Spinal cord (tissue), 9 donors: ENCODE measurements at regions not wholly inside any gene's neighbourhood (a gene's known extent, or its start where the extent isn't known, plus 50 kb on each side); places are given as distances from the start of the nearest gene placed in this dataset.
A peak's percentile ranks its signal among the peaks of the same experiment; 100 is the strongest.

Experiments used
- DNase-seq, 6 donors: peaks; one replicate each; pipeline versions ENCODE4 v3.0.0 to v3.0.0-alpha.2; 2013 to 2015; ENCODE audit warnings: low spot score in 6 of 6, low read depth in 4 of 6
- H3K27ac ChIP-seq: one replicate; pipeline ENCODE4 v1.5.1; 2013; ENCODE audit warnings: low read depth, low read length, control low read depth
- H3K27me3 ChIP-seq: one replicate; pipeline ENCODE4 v1.6.1; 2013; ENCODE audit warnings: low read length; ENCODE audit not compliant: control insufficient read depth, insufficient read depth
- H3K36me3 ChIP-seq: one replicate; pipeline ENCODE4 v1.6.1; 2013; ENCODE audit warnings: low read length; ENCODE audit not compliant: control insufficient read depth, insufficient read depth
- H3K4me1 ChIP-seq: one replicate; pipeline ENCODE4 v1.6.1; 2013; ENCODE audit warnings: low read length; ENCODE audit not compliant: control insufficient read depth, insufficient read depth
- H3K4me3 ChIP-seq: one replicate; pipeline ENCODE4 v1.5.1; 2013; ENCODE audit warnings: low read depth, low read length, control low read depth
- H3K9me3 ChIP-seq: one replicate; pipeline ENCODE4 v1.6.1; 2013; ENCODE audit warnings: low read length; ENCODE audit not compliant: control insufficient read depth, insufficient read depth
- WGBS: methylation state at CpG from one replicate; pipeline ENCODE4 v1.1.5; 2013; ENCODE audit warnings: missing lambda C conversion rate; ENCODE audit not compliant: insufficient coverage; 5-methylcytosine and 5-hydroxymethylcytosine counted together
- donor health status: healthy.

GRCh38 chrX:27924718-27925117 is 56.5 kb downstream of the DCAF8L1 start:
- H3K4me3 ChIP-seq = no peak overlapping the region
- DNase-seq = no peak
- H3K27ac ChIP-seq = no peak overlapping the region
- no peaks in the 10 kb centered on the region for H3K4me1 ChIP-seq
- H3K36me3 ChIP-seq = no peaks in the 10 kb centered on the region
- H3K27me3 ChIP-seq = no peaks in the 10 kb centered on the region
- H3K9me3 ChIP-seq = no peaks in the 10 kb centered on the region

DNA sequence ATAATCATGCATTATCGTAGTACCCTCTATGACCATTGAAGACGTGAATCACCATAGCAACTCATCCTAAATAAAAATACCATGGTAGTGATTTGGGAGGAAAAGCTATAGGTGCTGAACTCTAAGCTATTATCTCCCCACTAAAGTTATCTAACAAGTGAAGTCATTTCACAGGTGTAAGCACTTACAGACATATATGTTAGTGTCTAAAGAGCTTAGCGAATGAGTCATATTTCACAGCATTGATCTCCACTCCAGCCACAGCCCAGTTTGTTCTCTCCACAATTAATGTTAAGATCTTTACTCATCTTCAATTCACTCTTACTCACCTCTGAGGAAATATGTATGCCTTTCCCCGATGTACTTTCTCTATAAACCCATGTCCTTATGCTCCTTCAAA is 57.0 kb downstream of the DCAF8L1 start:
- H3K27ac ChIP-seq = no peak overlapping the region
- no peak overlapping the region for H3K4me3 ChIP-seq
- no peaks in the 10 kb centered on the region for H3K36me3 ChIP-seq
- no peaks in the 10 kb centered on the region for H3K27me3 ChIP-seq
- no peaks in the 10 kb centered on the region for H3K4me1 ChIP-seq
- no peak for DNase-seq
- no CpG with 5 or more reads among the region's 4 CpGs for WGBS
- no peaks in the 10 kb centered on the region for H3K9me3 ChIP-seq

GRCh38 chrX:27918799-27919198 is 62.5 kb downstream of the DCAF8L1 start:
- DNase-seq = peak in 2 of 6 donors; percentile 1 to 16
- no CpG with 5 or more reads among the region's 3 CpGs for WGBS
- Histone ChIP-seq H3K27me3 (no peaks in the 10 kb centered on the region), H3K36me3 (no peaks in the 10 kb centered on the region), H3K4me1 (no peaks in the 10 kb centered on the region), H3K9me3 (no peaks in the 10 kb centered on the region), H3K4me3 (no peak overlapping the region), H3K27ac (no peak overlapping the region)

DNA sequence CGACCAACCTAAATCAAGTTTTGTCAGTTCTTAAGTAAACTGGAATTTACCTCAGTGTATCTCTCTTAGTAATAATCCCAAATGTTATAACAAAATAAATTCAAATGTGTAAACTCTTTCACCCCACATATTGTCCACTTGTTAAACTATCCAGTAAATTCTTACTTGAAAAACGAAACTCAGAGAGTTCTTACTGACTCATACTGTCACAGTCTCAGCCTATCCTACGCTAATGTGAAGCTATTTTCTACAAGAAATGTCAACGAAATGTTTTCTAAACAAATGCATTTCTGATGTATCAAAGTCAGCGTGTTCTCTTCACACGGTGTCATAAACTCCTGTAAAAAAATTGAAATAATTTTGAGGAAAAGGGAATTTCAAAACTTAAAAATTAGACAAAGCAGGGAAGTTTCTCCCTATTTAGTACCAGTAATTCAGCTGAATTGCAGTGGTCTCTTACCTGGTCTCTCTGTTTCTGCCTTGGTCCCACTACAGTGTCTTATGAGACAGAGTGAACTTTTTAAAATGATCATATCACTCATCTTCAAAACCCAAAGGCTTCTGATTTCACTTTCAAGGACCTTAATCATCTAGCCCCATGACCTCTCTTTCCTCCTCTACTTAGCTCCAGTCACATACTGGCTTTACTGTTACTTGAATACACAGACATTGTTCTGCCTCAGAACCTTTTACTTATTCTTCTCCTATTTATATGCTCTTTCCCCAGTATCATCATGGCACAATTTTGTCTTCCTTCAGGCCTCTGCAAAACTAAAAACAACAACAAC is 63.3 kb downstream of the DCAF8L1 start:
- H3K27me3 ChIP-seq = no peaks in the 10 kb centered on the region
- WGBS = 65% methylated on average over 2 of the region's 6 CpGs
- H3K9me3 ChIP-seq = no peaks in the 10 kb centered on the region
- no peaks in the 10 kb centered on the region for H3K36me3 ChIP-seq
- no peak overlapping the region for H3K27ac ChIP-seq
- no peak overlapping the region for H3K4me3 ChIP-seq
- H3K4me1 ChIP-seq = no peaks in the 10 kb centered on the region
- no peak for DNase-seq

DNA sequence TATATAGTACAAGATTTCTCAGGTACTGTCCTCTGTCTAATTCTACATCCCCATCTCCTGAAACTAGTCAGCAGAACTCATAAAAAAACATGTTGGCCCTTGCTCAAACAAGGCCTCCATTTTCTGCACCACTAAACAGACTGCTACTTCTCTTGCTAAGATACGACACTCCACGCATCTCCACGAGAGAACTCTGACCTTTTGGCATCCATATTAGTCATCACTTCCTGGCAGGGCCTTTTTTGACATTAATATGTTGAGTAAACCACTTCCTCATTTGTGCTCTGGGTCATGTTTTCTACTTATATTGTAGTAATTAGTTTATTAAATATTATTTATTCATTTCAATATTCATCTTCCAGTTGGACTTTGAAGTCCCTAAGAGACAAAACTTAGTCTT is 65.6 kb downstream of the DCAF8L1 start:
- Histone ChIP-seq H3K27ac (no peak overlapping the region), H3K4me3 (no peak overlapping the region), H3K4me1 (no peaks in the 10 kb centered on the region), H3K36me3 (no peaks in the 10 kb centered on the region), H3K27me3 (no peaks in the 10 kb centered on the region), H3K9me3 (no peaks in the 10 kb centered on the region)
- no CpG with 5 or more reads among the region's 3 CpGs for WGBS
- DNase-seq = no peak

DNA sequence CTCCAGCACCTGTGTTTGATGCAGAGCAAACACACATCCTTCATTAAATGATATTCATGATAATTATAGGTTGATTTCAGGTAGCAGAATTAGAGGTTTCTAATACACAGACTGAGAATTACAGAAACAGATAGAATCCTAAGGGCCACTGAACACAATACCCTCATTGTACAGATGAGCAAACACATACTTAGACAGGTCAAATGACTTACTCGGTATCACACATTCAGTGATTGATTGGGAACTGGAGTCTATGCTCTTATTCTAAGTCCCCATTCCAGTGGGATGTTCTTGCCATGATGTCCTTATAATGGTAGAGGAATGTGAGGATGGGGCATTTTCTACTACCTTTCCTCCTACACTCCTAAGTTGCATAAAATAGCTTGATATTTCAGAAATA is 70.8 kb downstream of the DCAF8L1 start:
- Histone ChIP-seq H3K36me3 (no peaks in the 10 kb centered on the region), H3K9me3 (no peaks in the 10 kb centered on the region), H3K4me3 (no peak overlapping the region), H3K4me1 (no peaks in the 10 kb centered on the region), H3K27me3 (no peaks in the 10 kb centered on the region), H3K27ac (no peak overlapping the region)
- no peak for DNase-seq
- no CpG with 5 or more reads among the region's 1 CpG for WGBS

- no peaks in the 10 kb centered on the region for H3K36me3 ChIP-seq
- 77% methylated on average over 2 of the region's 2 CpGs for WGBS
- no peak for DNase-seq
- no peaks in the 10 kb centered on the region for H3K27me3 ChIP-seq
- no peaks in the 10 kb centered on the region for H3K9me3 ChIP-seq
- no peak overlapping the region for H3K27ac ChIP-seq
- no peak overlapping the region for H3K4me3 ChIP-seq
- no peaks in the 10 kb centered on the region for H3K4me1 ChIP-seq
These were observed 77.3 kb downstream of the DCAF8L1 start for GRCh38 chrX:27903960-27904359.

DNA sequence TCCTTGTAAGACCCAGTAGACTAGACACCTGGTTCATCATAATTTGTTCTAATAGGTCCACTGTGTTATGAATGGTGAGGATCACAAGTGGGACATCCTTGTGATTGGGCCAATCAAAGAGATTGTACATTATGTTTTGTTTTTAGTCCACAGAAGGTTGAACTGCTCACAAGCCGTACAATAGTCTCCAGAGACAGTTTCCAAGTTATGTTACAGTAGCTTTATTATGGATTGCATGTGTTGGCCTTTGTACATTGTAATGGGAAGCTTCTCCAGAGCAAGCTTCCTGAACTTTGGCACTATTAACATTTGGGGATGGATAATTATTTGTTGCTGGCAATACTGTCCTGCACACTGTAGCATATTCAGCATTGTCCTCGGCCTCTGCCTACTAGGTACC is 86.1 kb downstream of the MAGEB10 start:
- DNase-seq = no peak
- Histone ChIP-seq H3K9me3 (no peaks in the 10 kb centered on the region), H3K36me3 (no peaks in the 10 kb centered on the region), H3K4me1 (no peaks in the 10 kb centered on the region), H3K27me3 (peaks cover 4% of the 10 kb centered on the region), H3K4me3 (no peak overlapping the region), H3K27ac (no peak overlapping the region)
- 73% methylated on average over 2 of the region's 2 CpGs for WGBS

- DNase-seq = no peak
- H3K27me3 ChIP-seq = peaks cover 4% of the 10 kb centered on the region
- no peaks in the 10 kb centered on the region for H3K36me3 ChIP-seq
- no peaks in the 10 kb centered on the region for H3K9me3 ChIP-seq
- WGBS = 64% methylated on average over 2 of the region's 3 CpGs
- no peak overlapping the region for H3K27ac ChIP-seq
- no peaks in the 10 kb centered on the region for H3K4me1 ChIP-seq
- no peak overlapping the region for H3K4me3 ChIP-seq
These were observed 85.4 kb downstream of the MAGEB10 start for GRCh38 chrX:27893211-27893610.

GRCh38 chrX:27890611-27891010 is 82.8 kb downstream of the MAGEB10 start:
- Histone ChIP-seq H3K9me3 (no peaks in the 10 kb centered on the region), H3K4me3 (no peak overlapping the region), H3K27ac (no peak overlapping the region), H3K27me3 (peaks cover 4% of the 10 kb centered on the region), H3K4me1 (no peaks in the 10 kb centered on the region), H3K36me3 (no peaks in the 10 kb centered on the region)
- DNase-seq = no peak
- no CpG with 5 or more reads among the region's 1 CpG for WGBS
